H1 (cell line): ENCODE measurements at regions not wholly inside any gene's neighbourhood (a gene's known extent, or its start where the extent isn't known, plus 50 kb on each side); places are given as distances from the start of the nearest gene placed in this dataset.

Experiments
- CTCF ChIA-PET: fragments of 300-600 bp; sonication (Branson Sonifier 250); formaldehyde crosslinking; loops from one replicate; lab custom pipeline; 2021; ENCODE audit not compliant: partially characterized antibody; lab: Charles Lee
- POLR2A ChIA-PET: fragments of 300-600 bp; sonication (Branson Sonifier 250); formaldehyde crosslinking; loops from one replicate; lab custom pipeline; 2021; ENCODE audit warnings: inconsistent platforms; ENCODE audit not compliant: partially characterized antibody; lab: Charles Lee
- DNase-seq, 2 experiments: peaks; one replicate each; pipeline versions ENCODE4 v3.0.0 to v3.0.0-alpha.2; 2010 to 2022; ENCODE audit warnings: low spot score in 2 of 2, low read depth in 1 of 2, mixed read lengths in 1 of 2
- FAIRE-seq: peaks from 2 replicates; lab custom pipeline; 2011; peaks lifted over from hg19 to GRCh38; lab: Jason Lieb, UNC
- H2AFZ ChIP-seq: 2 replicates; pipeline ENCODE4 v1.8.1; 2012; ENCODE audit warnings: low read length, inconsistent platforms
- H2AK5ac ChIP-seq: 2 replicates; pipeline ENCODE4 v1.6.1; 2013; ENCODE audit warnings: low read depth, low read length
- H2BK120ac ChIP-seq: replicated peaks from 2 replicates; pipeline ENCODE3; 2013; ENCODE audit warnings: low read depth, low read length, inconsistent platforms
- H2BK12ac ChIP-seq: 2 replicates; pipeline ENCODE4 v1.6.1; 2013; ENCODE audit warnings: low read depth, low read length
- H2BK15ac ChIP-seq: 2 replicates; pipeline ENCODE4 v1.6.1; 2013; ENCODE audit warnings: low read length
- H2BK20ac ChIP-seq: 2 replicates; pipeline ENCODE4 v1.6.1; 2013; ENCODE audit warnings: low read length
- H2BK5ac ChIP-seq: 2 replicates; pipeline ENCODE4 v1.6.1; 2013; ENCODE audit warnings: low read depth, low read length
- H3K14ac ChIP-seq: 2 replicates; pipeline ENCODE4 v1.6.1; 2013; ENCODE audit warnings: inconsistent platforms; ENCODE audit not compliant: insufficient read length
- H3K18ac ChIP-seq: 2 replicates; pipeline ENCODE4 v1.6.1; 2013; ENCODE audit warnings: low read length; ENCODE audit errors: extremely low read depth
- H3K23ac ChIP-seq: 2 replicates; pipeline ENCODE4 v1.6.1; 2013; ENCODE audit warnings: inconsistent platforms; ENCODE audit not compliant: insufficient read length
- H3K23me2 ChIP-seq: 2 replicates; pipeline ENCODE4 v1.6.1; 2013; ENCODE audit warnings: low read depth, low read length
- H3K27ac ChIP-seq: 2 replicates; pipeline ENCODE4 v1.6.1; 2011; ENCODE audit warnings: low read depth, low read length, inconsistent platforms
- H3K27me3 ChIP-seq, 4 experiments: replicated peaks in 1 of 4; 1 replicate in 1 of 4; 2 replicates in 3 of 4; pipeline versions ENCODE4 v1.6.1 to v1.8.1; 2011 to 2013; ENCODE audit warnings: low read length in 3 of 4, mild to moderate bottlenecking in 3 of 4, inconsistent platforms in 2 of 4, mixed read lengths in 2 of 4, moderate library complexity in 1 of 4; ENCODE audit not compliant: control insufficient read depth in 3 of 4, insufficient read depth in 3 of 4; ENCODE audit errors: extremely low read depth in 1 of 4
- H3K36me3 ChIP-seq, 4 experiments: 2 replicates each; pipeline versions ENCODE4 v1.6.1 to v1.8.1; 2011 to 2013; ENCODE audit warnings: mild to moderate bottlenecking in 4 of 4, low read length in 3 of 4, moderate library complexity in 2 of 4, control low read depth in 1 of 4, inconsistent platforms in 1 of 4; ENCODE audit not compliant: insufficient read depth in 4 of 4, control insufficient read depth in 2 of 4
- H3K4ac ChIP-seq: replicated peaks from 2 replicates; pipeline ENCODE3; 2013; ENCODE audit warnings: low read length, low read depth, mixed read lengths, inconsistent platforms; ENCODE audit not compliant: insufficient read length
- H3K4me1 ChIP-seq, 4 experiments: replicated peaks in 1 of 4; 1 replicate in 1 of 4; 2 replicates in 3 of 4; pipeline versions ENCODE4 v1.6.1 to v1.8.1; 2011 to 2013; ENCODE audit warnings: low read length in 3 of 4, inconsistent platforms in 2 of 4, mixed read lengths in 1 of 4; ENCODE audit not compliant: insufficient read depth in 4 of 4, control insufficient read depth in 3 of 4
- H3K4me2 ChIP-seq, 2 experiments: 2 replicates each; pipeline versions ENCODE4 v1.6.1 to v1.8.1; 2011 to 2013; ENCODE audit warnings: low read depth in 2 of 2, low read length in 2 of 2, control low read depth in 1 of 2, inconsistent platforms in 1 of 2, mild to moderate bottlenecking in 1 of 2; ENCODE audit not compliant: insufficient read depth in 1 of 2
- H3K4me3 ChIP-seq, 4 experiments: fragments of 200-600, 300-600 bp in 1 of 4; sonication (generic), shearing (Covaris generic), sonication (Bioruptor Twin) in 1 of 4; 2 replicates each; pipeline versions ENCODE4 v1.5.1 to v1.8.1; 2011 to 2016; ENCODE audit warnings: low read length in 4 of 4, low read depth in 3 of 4, control low read depth in 2 of 4, inconsistent platforms in 2 of 4, mild to moderate bottlenecking in 2 of 4, mixed read lengths in 1 of 4, moderate library complexity in 1 of 4; ENCODE audit not compliant: insufficient read depth in 2 of 4; ENCODE audit errors: extremely low read depth in 1 of 4
- H3K56ac ChIP-seq: replicated peaks from 2 replicates; pipeline ENCODE3; 2013; ENCODE audit warnings: low read depth, mild to moderate bottlenecking, mixed read lengths, low read length, inconsistent platforms; ENCODE audit not compliant: insufficient read length
- H3K79me1 ChIP-seq: 2 replicates; pipeline ENCODE4 v1.6.1; 2013; ENCODE audit warnings: low read depth, low read length, control low read depth
- H3K79me2 ChIP-seq, 2 experiments: 2 replicates each; pipeline versions ENCODE4 v1.6.1 to v1.8.1; 2012 to 2013; ENCODE audit warnings: low read length in 2 of 2, mild to moderate bottlenecking in 2 of 2, inconsistent platforms in 1 of 2; ENCODE audit not compliant: insufficient read depth in 2 of 2, control insufficient read depth in 1 of 2
- H3K9ac ChIP-seq, 4 experiments: replicated peaks in 1 of 4; 1 replicate in 1 of 4; 2 replicates in 3 of 4; pipeline versions ENCODE4 v1.6.1 to v1.8.1; 2011 to 2013; ENCODE audit warnings: low read depth in 3 of 4, low read length in 3 of 4, control low read depth in 2 of 4, mild to moderate bottlenecking in 2 of 4, moderate library complexity in 2 of 4, inconsistent platforms in 1 of 4; ENCODE audit errors: extremely low read depth in 1 of 4
- H3K9me3 ChIP-seq, 2 experiments: 2 replicates each; pipeline versions ENCODE4 v1.6.1 to v1.8.1; 2012 to 2013; ENCODE audit warnings: mild to moderate bottlenecking in 2 of 2, moderate library complexity in 2 of 2, control low read depth in 1 of 2, inconsistent platforms in 1 of 2, low read depth in 1 of 2, low read length in 1 of 2, mixed read lengths in 1 of 2; ENCODE audit not compliant: insufficient read depth in 2 of 2
- H4K20me1 ChIP-seq, 2 experiments: replicated peaks in 1 of 2; 2 replicates each; pipeline versions ENCODE3 to v1.8.1; 2011 to 2013; ENCODE audit warnings: inconsistent platforms in 2 of 2, low read length in 2 of 2, mild to moderate bottlenecking in 1 of 2; ENCODE audit not compliant: insufficient read depth in 2 of 2, control insufficient read depth in 1 of 2
- H4K5ac ChIP-seq: 2 replicates; pipeline ENCODE4 v1.6.1; 2013; ENCODE audit warnings: low read length, low read depth, mixed read lengths, inconsistent platforms; ENCODE audit not compliant: insufficient read length
- H4K8ac ChIP-seq: 2 replicates; pipeline ENCODE4 v1.8.0; 2013; ENCODE audit warnings: mild to moderate bottlenecking, moderate library complexity, low read length, inconsistent platforms; ENCODE audit not compliant: insufficient read depth; ENCODE audit errors: extremely low read depth
- H4K91ac ChIP-seq: replicated peaks from 2 replicates; pipeline ENCODE3; 2013; ENCODE audit warnings: low read length, mixed read lengths, inconsistent platforms; ENCODE audit not compliant: insufficient read length
- ASH2L ChIP-seq: fragments of 200-600, 300-600 bp; sonication (generic); IDR thresholded peaks from one replicate; pipeline ENCODE4 v1.7.1; 2017; ENCODE audit warnings: low read length
- YY1 ChIP-seq: IDR thresholded peaks from 2 replicates; pipeline ENCODE4 v1.6.1; 2011; ENCODE audit warnings: low read depth, mild to moderate bottlenecking, low read length
- WGBS, 2 experiments: shearing (Covaris generic) in 1 of 2; methylation state at CpG; one replicate each; pipeline versions ENCODE4 v1.1.6 to v1.1.7; 2013 to 2015; ENCODE audit warnings: low lambda C conversion rate in 2 of 2, mixed read lengths in 2 of 2, inconsistent platforms in 1 of 2, low coverage in 1 of 2, missing lambda C conversion rate in 1 of 2; ENCODE audit not compliant: insufficient replicate concordance in 2 of 2, insufficient coverage in 1 of 2, insufficient read length in 1 of 2; ENCODE audit errors: extremely low coverage in 1 of 2, missing lambda C conversion rate in 1 of 2; 5-methylcytosine and 5-hydroxymethylcytosine counted together

DNA sequence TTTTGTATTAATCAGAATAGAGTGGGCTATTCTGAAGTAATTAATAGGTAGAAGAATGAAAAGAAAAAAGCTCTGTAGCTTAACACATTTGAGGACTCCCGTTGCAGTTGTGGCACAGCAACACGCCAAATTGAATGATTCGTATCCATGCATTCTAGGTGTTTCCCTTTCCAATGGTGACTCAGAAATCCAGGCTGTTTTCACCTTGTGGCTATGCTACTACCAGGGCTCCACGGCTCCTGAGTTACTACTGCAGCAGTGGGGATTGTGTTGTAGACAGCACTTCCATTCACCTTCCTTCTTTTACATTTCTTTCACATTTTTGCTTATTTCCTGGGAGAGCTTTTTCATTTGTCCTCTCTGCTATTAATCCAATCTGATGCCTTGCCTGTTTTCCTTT, 1616.4 kb downstream of the CDH8 start:
- no peak overlapping the region for H3K56ac ChIP-seq
- ChIA-PET CTCF (no interaction called here), POLR2A (no interaction called here)
- no peak overlapping the region for H2AK5ac ChIP-seq
- FAIRE-seq: no peak
- H3K27ac ChIP-seq: no peak overlapping the region
- H3K79me1 ChIP-seq: no peaks in the 10 kb centered on the region
- H4K91ac ChIP-seq: no peak overlapping the region
- H3K36me3 ChIP-seq: no peaks in the 10 kb centered on the region
- H2BK12ac ChIP-seq: no peak overlapping the region
- no peak overlapping the region for H3K4ac ChIP-seq
- WGBS, 2 experiments: 89% methylated on average over 4 of the region's 4 CpGs; no CpG with 5 or more reads in 1 of the 2 experiments
- DNase-seq: no peak
- no peaks in the 10 kb centered on the region for H3K9me3 ChIP-seq
- no peak for TF ChIP-seq YY1
- TF ChIP-seq ASH2L: no peak
- no peak overlapping the region for H3K23ac ChIP-seq
- H3K4me1 ChIP-seq: peaks cover 0 to 3% (median 0%) of the 10 kb centered on the region in 4 experiments; a peak in 2 of 7 replicates
- no peak overlapping the region for H2AFZ ChIP-seq
- H3K23me2 ChIP-seq: no peaks in the 10 kb centered on the region
- H2BK120ac ChIP-seq: no peak overlapping the region
- no peak overlapping the region for H2BK20ac ChIP-seq
- H4K20me1 ChIP-seq: no peaks in the 10 kb centered on the region
- 0 out of 2 replicates have a peak overlapping the region, but pooled peaks have one; percentile 49 for H2BK15ac ChIP-seq
- no peak overlapping the region for H3K4me3 ChIP-seq
- no peak overlapping the region for H3K18ac ChIP-seq
- no peak overlapping the region for H4K5ac ChIP-seq
- H3K9ac ChIP-seq: no peak overlapping the region
- no peak overlapping the region; a peak in 1 of 4 replicates for H3K4me2 ChIP-seq
- no peaks in the 10 kb centered on the region for H3K79me2 ChIP-seq
- no peak overlapping the region for H4K8ac ChIP-seq
- no peak overlapping the region for H2BK5ac ChIP-seq
- no peaks in the 10 kb centered on the region for H3K27me3 ChIP-seq
- no peak overlapping the region for H3K14ac ChIP-seq
